Fibroblast of villous mesenchyme (primary cell): ENCODE measurements at regions not wholly inside any gene's neighbourhood (a gene's known extent, or its start where the extent isn't known, plus 50 kb on each side); places are given as distances from the start of the nearest gene placed in this dataset.

Source experiments
- DNase-seq: peaks from one replicate; pipeline ENCODE4 v3.0.0-alpha.2; 2010; ENCODE audit warnings: low read depth
- H3K4me3 ChIP-seq: 2 replicates; pipeline ENCODE4 v1.5.1; 2011; ENCODE audit warnings: low read depth, mild to moderate bottlenecking, low read length
- TF ChIP-seq, protein P1 (sequence below): IDR thresholded peaks from 2 replicates; pipeline ENCODE4 v1.5.1; 2012; ENCODE audit warnings: low read depth, mild to moderate bottlenecking, low read length; ENCODE audit not compliant: insufficient read depth

- DNase-seq: no peak
These were observed 222.3 kb upstream of the TMC3 start for GRCh38 chr15:81596159-81596865.

GRCh38 chr15:81595752-81596151, 221.7 kb upstream of the TMC3 start:
- DNase-seq: no peak
- H3K4me3 ChIP-seq: no peak overlapping the region
- TF ChIP-seq, protein P1, sequence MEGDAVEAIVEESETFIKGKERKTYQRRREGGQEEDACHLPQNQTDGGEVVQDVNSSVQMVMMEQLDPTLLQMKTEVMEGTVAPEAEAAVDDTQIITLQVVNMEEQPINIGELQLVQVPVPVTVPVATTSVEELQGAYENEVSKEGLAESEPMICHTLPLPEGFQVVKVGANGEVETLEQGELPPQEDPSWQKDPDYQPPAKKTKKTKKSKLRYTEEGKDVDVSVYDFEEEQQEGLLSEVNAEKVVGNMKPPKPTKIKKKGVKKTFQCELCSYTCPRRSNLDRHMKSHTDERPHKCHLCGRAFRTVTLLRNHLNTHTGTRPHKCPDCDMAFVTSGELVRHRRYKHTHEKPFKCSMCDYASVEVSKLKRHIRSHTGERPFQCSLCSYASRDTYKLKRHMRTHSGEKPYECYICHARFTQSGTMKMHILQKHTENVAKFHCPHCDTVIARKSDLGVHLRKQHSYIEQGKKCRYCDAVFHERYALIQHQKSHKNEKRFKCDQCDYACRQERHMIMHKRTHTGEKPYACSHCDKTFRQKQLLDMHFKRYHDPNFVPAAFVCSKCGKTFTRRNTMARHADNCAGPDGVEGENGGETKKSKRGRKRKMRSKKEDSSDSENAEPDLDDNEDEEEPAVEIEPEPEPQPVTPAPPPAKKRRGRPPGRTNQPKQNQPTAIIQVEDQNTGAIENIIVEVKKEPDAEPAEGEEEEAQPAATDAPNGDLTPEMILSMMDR: no peak

More at GRCh38 chr15:81596159-81596865, 222.3 kb upstream of the TMC3 start:
- TF ChIP-seq, protein P1: no peak
- H3K4me3 ChIP-seq: no peak overlapping the region

GRCh38 chr15:81589671-81590070, 215.7 kb upstream of the TMC3 start:
- no peak overlapping the region for H3K4me3 ChIP-seq
- TF ChIP-seq, protein P1: no peak

DNA sequence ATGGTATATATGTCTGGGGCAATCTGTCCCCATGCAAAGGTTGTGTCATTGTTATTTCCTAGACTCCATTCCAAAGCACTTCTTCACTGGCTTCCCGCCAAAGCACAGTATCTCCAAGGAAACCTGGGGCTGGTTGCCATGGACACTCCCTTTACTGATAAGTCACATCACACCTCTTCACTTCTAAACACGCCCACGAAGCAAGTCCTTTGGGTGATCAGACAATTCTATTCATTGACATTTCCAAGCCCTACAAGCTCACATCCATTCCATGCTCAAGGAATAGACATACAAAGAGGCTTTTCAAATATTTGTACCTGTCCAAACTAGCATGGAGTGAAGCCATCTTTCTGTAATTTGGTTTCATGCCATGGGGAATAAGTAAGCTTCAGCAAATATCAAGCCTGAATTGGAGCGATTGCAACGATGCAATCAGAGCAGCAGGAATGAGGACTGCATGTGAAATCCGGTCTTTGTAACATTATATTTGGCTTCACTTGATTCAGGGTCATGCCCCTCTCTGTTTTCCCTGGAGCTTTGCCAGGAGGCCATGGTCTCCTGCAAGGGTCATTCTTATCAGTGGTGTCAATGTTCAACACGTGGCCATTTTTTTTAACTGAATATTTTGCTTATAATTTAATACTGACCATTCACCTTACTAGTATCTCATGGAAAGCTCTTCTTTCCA, 201.6 kb upstream of the TMC3 start:
- no peak overlapping the region for H3K4me3 ChIP-seq
- TF ChIP-seq, protein P1: no peak
- no peak for DNase-seq

More at GRCh38 chr15:81589671-81590070, 215.7 kb upstream of the TMC3 start:
- no peak for DNase-seq

GRCh38 chr15:81573098-81573746, 199.2 kb upstream of the TMC3 start:
- H3K4me3 ChIP-seq: no peak overlapping the region
- TF ChIP-seq, protein P1: no peak
- no peak for DNase-seq

- no peak overlapping the region for H3K4me3 ChIP-seq
- TF ChIP-seq, protein P1: no peak
- DNase-seq: no peak
These were observed 198.2 kb upstream of the TMC3 start for GRCh38 chr15:81572190-81572589.
